Dermis blood vessel endothelial cell (primary cell): ENCODE measurements at regions not wholly inside any gene's neighbourhood (a gene's known extent, or its start where the extent isn't known, plus 50 kb on each side); places are given as distances from the start of the nearest gene placed in this dataset.

Experiments used
- DNase-seq: peaks from one replicate; pipeline ENCODE4 v3.0.0; 2010

DNA sequence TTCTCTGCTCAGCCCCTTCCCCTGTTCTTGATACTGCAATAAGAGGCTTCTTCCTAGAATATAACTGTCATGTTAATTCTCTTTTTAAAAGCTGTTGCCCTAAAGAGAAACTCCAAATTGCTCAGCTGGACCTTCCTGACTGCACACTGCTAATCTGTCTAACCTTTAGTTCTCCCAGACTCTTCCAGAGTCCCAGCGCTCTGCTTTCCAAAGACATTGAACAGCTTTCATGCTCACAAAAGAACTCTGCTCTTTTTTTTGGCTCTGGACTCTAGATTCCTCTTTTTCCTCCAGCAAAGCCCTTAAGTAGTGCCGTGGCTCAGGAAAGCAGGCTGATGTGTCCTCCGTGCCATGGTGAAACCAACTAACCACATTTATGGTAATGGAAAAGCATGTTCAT, 356.6 kb upstream of the RSPO3 start:
- no peak for DNase-seq

GRCh38 chr6:126764104-126764503, 354.4 kb upstream of the RSPO3 start:
- no peak for DNase-seq

DNA sequence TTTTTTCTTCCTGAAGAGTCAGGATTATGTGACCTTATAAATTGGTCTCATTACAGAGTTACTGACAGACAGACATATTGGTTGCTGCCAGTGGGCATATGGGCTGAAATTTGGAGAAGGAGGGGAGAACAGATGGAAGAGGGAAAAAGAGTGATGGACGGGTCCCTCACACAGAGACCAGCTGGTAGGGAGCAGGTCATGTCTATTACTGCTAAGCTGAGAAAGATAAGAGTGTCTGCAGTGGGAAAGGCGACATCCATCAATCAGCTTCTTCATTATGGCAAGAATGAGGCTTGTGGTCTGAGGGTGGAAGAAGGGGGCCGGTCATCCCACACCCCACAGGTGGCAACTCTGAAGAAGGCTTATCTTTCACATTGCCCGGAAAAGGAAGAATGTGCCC, 353.8 kb upstream of the RSPO3 start:
- DNase-seq, result no peak

DNA sequence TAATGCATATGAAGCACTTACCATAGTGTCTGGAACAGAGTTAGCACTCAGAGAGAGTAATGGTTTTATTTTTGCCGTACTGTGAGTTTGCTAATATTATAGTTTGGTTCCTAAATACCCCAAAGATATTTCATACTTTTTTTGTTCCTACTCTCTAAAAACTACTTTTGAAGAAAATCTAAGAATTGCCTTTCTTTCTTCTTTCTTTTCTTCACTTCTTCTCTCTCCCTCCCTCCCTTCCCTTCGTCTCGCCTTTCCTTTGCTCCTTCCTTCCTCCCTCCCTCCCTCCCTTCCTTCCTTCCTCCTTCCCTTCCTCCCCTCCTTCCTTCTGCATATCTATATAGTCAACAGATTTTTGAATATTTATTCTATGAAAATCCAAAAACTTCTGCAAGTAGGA, 351.7 kb upstream of the RSPO3 start:
- no peak for DNase-seq

DNA sequence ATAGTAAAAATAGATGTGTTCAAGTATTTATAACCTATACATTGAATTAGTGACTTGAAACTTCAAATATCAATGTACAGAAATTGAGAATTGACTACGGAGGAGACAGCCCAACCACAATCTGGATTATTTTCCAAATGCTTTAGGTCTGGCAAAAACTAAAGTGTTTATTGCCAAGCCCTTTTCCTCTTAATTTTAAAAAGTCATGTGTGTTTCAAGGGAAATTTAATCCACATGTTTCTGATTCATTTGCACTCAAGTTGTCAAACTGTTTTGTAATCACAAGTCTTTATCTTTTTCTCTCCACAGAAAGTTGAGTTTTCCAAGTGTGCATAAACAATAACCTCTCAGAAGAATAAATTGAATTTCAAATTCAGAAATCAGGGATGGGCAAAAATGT, 350.8 kb upstream of the RSPO3 start:
- no peak for DNase-seq

DNA sequence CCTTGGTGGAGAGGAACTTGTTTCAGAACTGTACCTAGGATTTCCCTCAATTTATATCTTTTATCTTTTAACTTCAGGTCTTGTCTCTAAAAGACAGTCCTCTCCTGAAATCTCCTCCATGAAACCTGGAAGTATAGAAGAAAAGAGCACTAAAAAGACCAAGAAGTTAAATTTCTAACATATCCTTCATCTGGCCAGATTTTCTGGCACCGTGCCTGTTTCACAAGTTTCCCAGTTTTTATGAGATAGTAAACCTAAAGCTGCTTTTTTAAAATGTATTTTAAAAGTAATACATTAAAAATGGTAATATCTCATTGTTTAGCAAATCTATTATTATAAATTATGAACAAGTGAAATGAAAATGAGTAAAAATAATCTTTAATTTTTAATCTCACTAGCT, 348.3 kb upstream of the RSPO3 start:
- no peak for DNase-seq

GRCh38 chr6:126773112-126773805, 345.2 kb upstream of the RSPO3 start:
- DNase-seq, result peak; percentile 9

DNA sequence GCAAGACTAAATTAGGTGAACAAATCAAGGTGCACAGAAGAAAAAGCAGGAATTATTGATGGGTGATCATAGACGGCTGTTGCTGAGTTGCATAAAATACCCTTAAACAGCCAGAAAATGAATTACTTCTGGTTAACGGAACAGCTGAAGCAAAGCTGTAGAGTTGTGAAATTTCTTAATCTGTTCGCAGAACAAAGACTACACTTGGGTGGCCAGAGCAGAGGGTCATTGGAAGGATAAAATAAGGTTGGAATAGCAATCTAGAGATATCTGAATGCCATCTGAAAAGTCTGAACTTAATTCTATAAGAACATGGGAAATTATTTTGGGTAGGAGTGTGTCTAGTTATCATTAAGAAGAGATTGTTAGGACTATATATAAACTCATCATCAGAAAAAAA, 339.1 kb upstream of the RSPO3 start:
- no peak for DNase-seq

- DNase-seq, result no peak
Measured at GRCh38 chr6:126781582-126781981, 336.9 kb upstream of the RSPO3 start.

- no peak for DNase-seq
Measured at GRCh38 chr6:126784161-126784790, 334.2 kb upstream of the RSPO3 start.

DNA sequence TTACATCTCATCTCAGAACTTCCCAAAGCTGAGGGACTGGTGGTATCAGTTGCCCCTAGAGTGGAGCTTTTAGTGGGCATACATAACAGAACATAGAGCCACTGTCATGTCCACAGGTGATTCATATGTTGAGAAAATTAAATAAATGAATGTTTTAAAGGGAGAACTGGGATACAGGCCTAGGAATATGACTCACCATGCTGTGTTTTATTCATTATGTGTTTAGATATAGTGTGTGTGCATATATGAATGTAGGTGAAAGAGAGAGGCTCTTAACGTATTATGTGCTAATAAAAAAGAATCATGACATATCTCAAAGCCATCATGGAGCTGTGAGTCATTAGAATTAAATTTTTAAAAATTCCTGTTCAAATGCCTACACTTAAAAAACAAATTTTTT, 332.2 kb upstream of the RSPO3 start:
- no peak for DNase-seq

GRCh38 chr6:126787635-126788034, 330.8 kb upstream of the RSPO3 start:
- DNase-seq, result no peak

DNA sequence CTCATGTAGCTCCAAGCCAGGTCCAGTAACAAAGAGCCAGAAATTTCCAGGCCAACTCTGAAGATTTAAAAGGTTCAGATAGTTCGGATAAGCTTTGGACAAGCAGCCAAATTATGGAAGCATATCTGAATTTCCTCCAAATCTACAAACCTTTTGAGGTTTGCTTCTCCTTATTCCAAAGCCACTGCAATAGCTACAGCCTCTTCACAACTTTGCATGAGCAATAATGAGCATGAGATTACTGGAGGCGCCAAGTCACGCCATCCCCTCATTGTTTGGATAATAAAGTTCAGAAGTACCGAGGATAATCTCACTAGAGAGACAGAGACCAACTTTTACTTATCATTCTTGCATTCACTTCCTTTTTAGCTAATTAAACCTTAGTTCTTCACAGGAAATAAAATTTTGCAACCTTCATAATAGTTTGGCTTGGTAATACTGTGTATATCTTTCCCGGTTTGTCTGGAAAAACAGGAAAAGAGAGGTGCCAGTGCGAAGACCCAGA, 329.6 kb upstream of the RSPO3 start:
- DNase-seq, result no peak

- DNase-seq, result no peak
Measured at GRCh38 chr6:126792340-126793085, 326.0 kb upstream of the RSPO3 start.

- DNase-seq, result no peak
Measured at GRCh38 chr6:126795161-126795560, 323.3 kb upstream of the RSPO3 start.

GRCh38 chr6:126797981-126798380, 320.5 kb upstream of the RSPO3 start:
- no peak for DNase-seq

GRCh38 chr6:126803769-126804168, 314.7 kb upstream of the RSPO3 start:
- DNase-seq, result no peak

DNA sequence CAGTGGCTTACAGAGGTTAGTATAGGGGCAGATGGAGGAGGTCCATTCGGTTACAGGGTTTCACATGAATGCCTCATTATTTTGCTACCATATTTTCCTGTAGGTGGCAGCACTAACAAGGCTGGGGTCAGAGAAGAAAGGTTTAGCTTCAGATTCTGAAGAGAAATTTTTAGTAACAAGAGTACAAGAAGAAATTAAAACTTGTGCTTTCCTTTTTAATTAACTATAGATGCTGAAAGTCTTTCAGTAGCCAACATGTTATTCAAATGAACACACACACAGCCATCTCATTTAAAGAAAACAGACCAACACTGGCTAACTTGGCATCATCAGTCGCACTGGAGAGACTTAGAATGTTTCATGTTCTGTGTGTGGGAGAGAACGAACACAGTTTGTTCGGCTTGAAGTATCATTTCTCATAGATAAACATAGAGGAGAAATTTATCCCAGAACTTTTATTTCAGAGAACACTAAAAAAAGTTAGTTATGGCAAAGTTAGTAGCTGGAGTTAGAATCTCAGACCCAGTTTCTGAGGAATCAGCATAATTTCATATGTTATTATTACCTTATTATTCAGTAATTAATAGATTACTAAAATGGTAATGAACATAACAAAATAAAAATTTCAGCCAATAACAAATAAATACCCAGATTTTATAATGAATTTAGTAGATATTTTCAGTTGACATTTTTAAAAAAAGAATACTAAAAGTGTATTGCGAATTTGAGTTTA, 314.0 kb upstream of the RSPO3 start:
- DNase-seq, result peak; percentile 80

DNA sequence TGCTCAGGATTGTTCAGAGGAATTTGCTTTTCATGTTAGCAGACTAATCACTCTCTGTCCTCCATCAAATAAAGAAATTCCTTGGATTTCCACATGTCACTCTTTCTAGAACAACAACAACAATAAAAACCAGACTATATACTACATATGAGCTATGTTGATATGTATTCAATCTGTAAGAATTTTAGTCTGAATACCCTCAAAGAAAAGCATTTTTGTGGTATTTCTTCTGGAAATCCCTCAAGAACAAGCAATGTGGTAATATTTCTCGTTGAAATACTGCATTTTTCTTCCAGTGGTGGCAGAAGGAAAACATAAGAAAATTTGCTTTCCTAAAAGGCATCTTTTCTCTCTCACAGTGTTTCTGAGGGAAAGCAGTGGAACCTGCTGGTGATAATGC, 312.6 kb upstream of the RSPO3 start:
- DNase-seq, result no peak

DNA sequence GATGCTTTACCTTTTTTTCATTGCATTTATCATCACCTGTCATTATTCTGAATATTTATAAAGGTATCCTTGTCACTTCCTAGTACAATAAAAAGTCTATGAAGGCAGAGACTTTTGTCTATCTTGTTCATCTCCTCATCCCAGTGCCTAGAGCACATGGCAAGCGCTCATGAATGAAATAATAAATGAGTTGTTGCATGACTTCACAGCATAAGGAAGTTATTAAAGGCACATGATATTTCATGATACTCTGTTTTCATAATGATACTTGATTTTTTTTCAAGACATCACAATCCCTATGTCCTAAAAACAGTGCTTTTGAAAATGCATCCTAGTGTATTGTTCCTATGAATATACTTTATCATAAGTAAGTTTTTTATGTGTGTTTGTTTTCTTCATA, 310.6 kb upstream of the RSPO3 start:
- no peak for DNase-seq

GRCh38 chr6:126811321-126811720, 307.1 kb upstream of the RSPO3 start:
- DNase-seq, result peak; percentile 68

DNA sequence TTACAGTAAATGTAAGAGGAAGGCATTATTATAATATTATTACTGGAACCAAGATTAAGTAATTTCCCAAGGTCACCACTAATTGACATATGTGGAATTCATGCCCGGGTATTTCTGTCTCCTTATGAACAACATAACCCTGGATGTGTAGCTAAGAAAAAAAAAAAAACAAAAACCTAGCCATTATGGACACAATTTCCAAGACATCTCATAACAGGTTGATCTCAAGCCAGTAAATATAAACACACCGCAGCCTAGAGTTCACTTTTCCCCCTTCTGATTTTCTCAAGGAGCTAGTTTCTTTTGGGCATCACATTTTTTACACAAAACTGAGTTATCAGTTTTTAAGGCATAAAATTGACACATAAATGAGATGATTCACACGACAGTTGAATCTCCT, 306.5 kb upstream of the RSPO3 start:
- DNase-seq, result peak; percentile 33

- no peak for DNase-seq
Measured at GRCh38 chr6:126812651-126813050, 305.8 kb upstream of the RSPO3 start.
